ENCODE measurements at regions not wholly inside any gene's neighbourhood (a gene's known extent, or its start where the extent isn't known, plus 50 kb on each side); places are given as distances from the start of the nearest gene placed in this dataset.
"Not testable (repeated sequence)": the region's sequence is repeated elsewhere in the genome, so short reads cannot be mapped to it uniquely, and the experiment has no call there.

DNA sequence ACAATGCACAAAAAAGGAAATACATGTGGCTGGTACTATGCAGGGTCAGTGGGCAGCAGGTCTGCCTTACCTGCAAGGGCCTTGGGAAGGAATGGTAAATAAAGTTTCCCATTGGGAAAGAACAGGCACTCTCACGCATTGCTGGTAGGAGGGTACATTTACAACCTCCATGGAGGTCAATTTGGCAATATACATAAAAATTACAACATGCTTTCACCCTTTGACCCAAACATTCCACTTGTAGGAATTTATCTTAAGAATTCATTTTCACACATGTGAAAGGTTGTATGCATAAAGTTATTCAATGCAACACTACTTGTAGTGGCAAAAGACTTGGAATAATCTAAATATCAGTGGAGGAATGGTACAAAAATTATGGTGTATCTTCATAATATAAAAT lies 216.4 kb downstream of the DLEU7 start:
- H3K27ac ChIP-seq = no peak overlapping the region
- H3K36me3 ChIP-seq = no peaks in the 10 kb centered on the region
- intact Hi-C loops (cut with DNase I; ENCODE audit: low total_unique reads) = no loop called here
- TF ChIP-seq POLR2A (IDR thresholded peaks at IDR 0.05) (no peak), POLR2AphosphoS5 (IDR thresholded peaks at IDR 0.05) (no peak), EP300 (IDR thresholded peaks at IDR 0.05) (no peak)
- TF ChIP-seq, protein P1, sequence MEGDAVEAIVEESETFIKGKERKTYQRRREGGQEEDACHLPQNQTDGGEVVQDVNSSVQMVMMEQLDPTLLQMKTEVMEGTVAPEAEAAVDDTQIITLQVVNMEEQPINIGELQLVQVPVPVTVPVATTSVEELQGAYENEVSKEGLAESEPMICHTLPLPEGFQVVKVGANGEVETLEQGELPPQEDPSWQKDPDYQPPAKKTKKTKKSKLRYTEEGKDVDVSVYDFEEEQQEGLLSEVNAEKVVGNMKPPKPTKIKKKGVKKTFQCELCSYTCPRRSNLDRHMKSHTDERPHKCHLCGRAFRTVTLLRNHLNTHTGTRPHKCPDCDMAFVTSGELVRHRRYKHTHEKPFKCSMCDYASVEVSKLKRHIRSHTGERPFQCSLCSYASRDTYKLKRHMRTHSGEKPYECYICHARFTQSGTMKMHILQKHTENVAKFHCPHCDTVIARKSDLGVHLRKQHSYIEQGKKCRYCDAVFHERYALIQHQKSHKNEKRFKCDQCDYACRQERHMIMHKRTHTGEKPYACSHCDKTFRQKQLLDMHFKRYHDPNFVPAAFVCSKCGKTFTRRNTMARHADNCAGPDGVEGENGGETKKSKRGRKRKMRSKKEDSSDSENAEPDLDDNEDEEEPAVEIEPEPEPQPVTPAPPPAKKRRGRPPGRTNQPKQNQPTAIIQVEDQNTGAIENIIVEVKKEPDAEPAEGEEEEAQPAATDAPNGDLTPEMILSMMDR (IDR thresholded peaks at IDR 0.05) = no peak
- H3K27me3 ChIP-seq = no peaks in the 10 kb centered on the region
- H3K4me1 ChIP-seq = no peaks in the 10 kb centered on the region
- 77 to 98% (median 95%) methylated on average over 1 of the region's 1 CpG for WGBS, 5 donors
- no peak overlapping the region for H3K4me3 ChIP-seq
- H3K9me3 ChIP-seq = no peaks in the 10 kb centered on the region
- no peak for DNase-seq

DNA sequence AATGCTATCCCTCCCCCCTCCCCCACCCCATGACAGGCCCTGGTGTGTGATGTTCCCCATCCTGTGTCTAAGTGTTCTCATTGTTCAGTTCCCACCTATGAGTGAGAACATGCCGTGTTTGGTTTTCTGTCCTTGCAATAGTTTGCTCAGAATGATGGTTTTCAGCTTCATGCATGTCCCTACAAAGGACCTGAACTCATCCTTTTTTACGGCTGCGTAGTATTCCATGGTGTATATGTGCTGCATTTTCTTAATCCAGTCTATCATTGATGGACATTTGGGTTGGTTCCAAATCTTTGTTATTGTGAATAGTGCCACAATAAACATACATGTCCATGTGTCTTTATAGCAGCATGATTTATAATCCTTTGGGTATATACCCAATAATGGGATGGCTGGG lies 215.0 kb downstream of the DLEU7 start:
- H3K36me3 ChIP-seq; H3K4me1 ChIP-seq; H3K27ac ChIP-seq; intact Hi-C loops (cut with DNase I; ENCODE audit: low total_unique reads); H3K27me3 ChIP-seq; DNase-seq; H3K9me3 ChIP-seq; H3K4me3 ChIP-seq: not testable (repeated sequence)
- 96 to 99% (median 98%) methylated on average over 3 of the region's 3 CpGs for WGBS, 5 donors

DNA sequence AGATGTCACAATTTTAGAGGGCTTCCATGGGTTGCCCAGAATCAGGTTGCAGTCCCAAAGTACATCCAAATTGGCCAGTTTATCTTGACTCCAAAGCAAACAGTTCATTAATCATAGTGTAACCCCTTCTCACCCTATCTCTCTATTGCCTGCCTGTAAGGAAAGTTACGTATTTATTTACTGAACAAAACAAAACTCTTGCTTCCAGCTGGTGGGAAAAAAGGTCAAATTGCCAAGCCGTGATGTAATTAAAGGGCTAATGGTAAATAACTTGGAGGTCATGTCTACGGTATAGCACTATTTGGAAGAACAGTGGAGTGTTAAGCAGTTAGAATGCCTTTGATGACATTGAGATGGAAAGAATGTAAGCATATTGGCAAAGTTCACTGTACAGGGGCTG lies 214.0 kb downstream of the DLEU7 start:
- no peaks in the 10 kb centered on the region for H3K27me3 ChIP-seq
- H3K4me3 ChIP-seq = no peak overlapping the region
- H3K27ac ChIP-seq = no peak overlapping the region
- peak in 1 of 2 donors; percentile 36 for DNase-seq
- H3K9me3 ChIP-seq = no peaks in the 10 kb centered on the region
- H3K4me1 ChIP-seq = no peaks in the 10 kb centered on the region
- H3K36me3 ChIP-seq = no peaks in the 10 kb centered on the region
- TF ChIP-seq EP300 (IDR thresholded peaks at IDR 0.05) (no peak), POLR2A (IDR thresholded peaks at IDR 0.05) (no peak), POLR2AphosphoS5 (IDR thresholded peaks at IDR 0.05) (no peak)
- TF ChIP-seq, protein P1 (IDR thresholded peaks at IDR 0.05) = no peak
- 34 to 49% (median 38%) methylated on average over 3 of the region's 3 CpGs for WGBS, 5 donors
- intact Hi-C loops (cut with DNase I; ENCODE audit: low total_unique reads) = no loop called here

DNA sequence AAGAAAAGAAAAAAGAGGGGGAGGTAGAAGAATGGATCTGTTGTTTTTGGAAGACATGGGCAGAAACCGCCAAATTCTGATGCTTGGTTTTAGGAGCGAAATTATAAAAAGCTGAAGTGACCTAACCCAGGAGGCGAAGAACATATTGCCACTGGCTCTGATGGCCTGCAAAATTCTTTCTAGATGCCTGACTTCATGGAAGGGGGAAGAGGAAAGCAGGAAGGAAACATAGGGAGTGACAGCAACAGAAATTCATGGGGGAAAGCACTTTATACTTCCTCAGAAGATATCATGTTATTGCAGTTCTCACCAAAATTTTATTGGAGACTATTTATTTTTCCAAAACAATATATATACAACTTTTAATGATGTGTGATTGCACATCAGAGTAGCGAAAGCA lies 213.5 kb downstream of the DLEU7 start:
- Histone ChIP-seq H3K9me3 (no peaks in the 10 kb centered on the region), H3K4me1 (no peaks in the 10 kb centered on the region), H3K27ac (no peak overlapping the region), H3K36me3 (no peaks in the 10 kb centered on the region), H3K4me3 (no peak overlapping the region), H3K27me3 (no peaks in the 10 kb centered on the region)
- intact Hi-C loops (cut with DNase I; ENCODE audit: low total_unique reads) = no loop called here
- 89 to 97% (median 96%) methylated on average over 4 of the region's 4 CpGs for WGBS, 5 donors
- no peak for TF ChIP-seq EP300 (IDR thresholded peaks at IDR 0.05)
- TF ChIP-seq, protein P1 (IDR thresholded peaks at IDR 0.05) = no peak
- TF ChIP-seq POLR2AphosphoS5 (IDR thresholded peaks at IDR 0.05) = no peak
- no peak for TF ChIP-seq POLR2A (IDR thresholded peaks at IDR 0.05)
- DNase-seq = no peak

DNA sequence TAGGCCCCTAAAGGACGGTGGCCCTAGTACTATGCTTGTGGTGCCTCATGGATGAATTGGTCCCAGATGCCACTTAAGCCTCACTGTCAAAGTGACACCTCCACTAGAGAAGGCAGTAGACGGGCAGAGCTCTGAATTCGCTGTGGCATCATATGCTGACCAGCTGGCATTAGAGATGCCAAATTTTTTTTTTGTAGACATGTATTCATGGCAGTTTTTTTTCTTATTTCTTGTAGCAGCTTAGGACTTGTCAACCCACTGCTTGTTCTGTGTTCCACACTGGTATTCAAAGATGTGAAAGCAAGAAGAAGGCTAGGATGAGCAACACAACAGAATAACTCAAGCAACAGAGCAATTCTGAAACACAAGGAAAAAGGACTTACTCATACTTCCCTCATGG lies 212.5 kb downstream of the DLEU7 start:
- Histone ChIP-seq H3K4me1 (peaks cover 0 to 2% (median 0%) of the 10 kb centered on the region in 4 donors), H3K36me3 (no peaks in the 10 kb centered on the region), H3K27ac (no peak overlapping the region), H3K4me3 (no peak overlapping the region), H3K27me3 (no peaks in the 10 kb centered on the region), H3K9me3 (no peaks in the 10 kb centered on the region)
- no peak for DNase-seq
- intact Hi-C loops (cut with DNase I; ENCODE audit: low total_unique reads) = no loop called here
- TF ChIP-seq POLR2AphosphoS5 (IDR thresholded peaks at IDR 0.05) (no peak), EP300 (IDR thresholded peaks at IDR 0.05) (no peak), POLR2A (IDR thresholded peaks at IDR 0.05) (no peak)
- TF ChIP-seq, protein P1 (IDR thresholded peaks at IDR 0.05) = no peak
- 89 to 96% (median 92%) methylated on average over 3 of the region's 3 CpGs for WGBS, 5 donors
